Osteocyte (in vitro differentiated cells): ENCODE measurements at regions not wholly inside any gene's neighbourhood (a gene's known extent, or its start where the extent isn't known, plus 50 kb on each side); places are given as distances from the start of the nearest gene placed in this dataset.
A peak's percentile ranks its signal among the peaks of the same experiment; 100 is the strongest.

Experiments used
- DNase-seq: peaks from one replicate; pipeline ENCODE4 v3.0.0; 2021; ENCODE audit warnings: mixed read lengths; ENCODE audit not compliant: unreplicated experiment; ENCODE audit errors: extremely low spot score
- H3K27ac Mint-ChIP-seq: one replicate; pipeline ENCODE4 v1.8.0; 2021; ENCODE audit warnings: mild to moderate bottlenecking, mixed read lengths; ENCODE audit not compliant: unreplicated experiment
- H3K27me3 Mint-ChIP-seq: one replicate; pipeline ENCODE4 v1.8.0; 2021; ENCODE audit warnings: mixed read lengths; ENCODE audit not compliant: unreplicated experiment
- H3K36me3 Mint-ChIP-seq: one replicate; pipeline ENCODE4 v1.8.0; 2021; ENCODE audit warnings: mixed read lengths; ENCODE audit not compliant: unreplicated experiment
- H3K4me1 Mint-ChIP-seq: one replicate; pipeline ENCODE4 v1.8.0; 2021; ENCODE audit warnings: mixed read lengths; ENCODE audit not compliant: unreplicated experiment
- H3K4me3 Mint-ChIP-seq: one replicate; pipeline ENCODE4 v1.8.0; 2021; ENCODE audit warnings: mild to moderate bottlenecking, moderate library complexity, mixed read lengths; ENCODE audit not compliant: unreplicated experiment
- H3K9me3 Mint-ChIP-seq: one replicate; pipeline ENCODE4 v1.8.0; 2021; ENCODE audit warnings: mixed read lengths; ENCODE audit not compliant: unreplicated experiment
- CTCF ChIP-seq: fragments of 200-600 bp; sonication (generic); IDR thresholded peaks from 2 replicates; pipeline ENCODE4 v1.5.0; 2021; ENCODE audit warnings: antibody characterized with exemption, mild to moderate bottlenecking, moderate library complexity

GRCh38 chr6:104630955-104631354 lies 228.8 kb downstream of the HACE1 start:
- peak overlapping the region; percentile 78 for H3K27ac Mint-ChIP-seq
- no peak for DNase-seq
- peaks cover 4% of the 10 kb centered on the region for H3K36me3 Mint-ChIP-seq
- peaks cover 5% of the 10 kb centered on the region for H3K9me3 Mint-ChIP-seq
- H3K4me1 Mint-ChIP-seq: peaks cover 57% of the 10 kb centered on the region
- no peak for TF ChIP-seq CTCF
- no peaks in the 10 kb centered on the region for H3K27me3 Mint-ChIP-seq
- no peak overlapping the region for H3K4me3 Mint-ChIP-seq

GRCh38 chr6:104630522-104630921 lies 229.2 kb downstream of the HACE1 start:
- peak overlapping the region; percentile 78 for H3K27ac Mint-ChIP-seq
- H3K4me3 Mint-ChIP-seq: no peak overlapping the region
- no peak for DNase-seq
- no peaks in the 10 kb centered on the region for H3K27me3 Mint-ChIP-seq
- peaks cover 62% of the 10 kb centered on the region for H3K4me1 Mint-ChIP-seq
- peaks cover 5% of the 10 kb centered on the region for H3K9me3 Mint-ChIP-seq
- TF ChIP-seq CTCF: no peak
- H3K36me3 Mint-ChIP-seq: peaks cover 4% of the 10 kb centered on the region

GRCh38 chr6:104629826-104630225 lies 229.9 kb downstream of the HACE1 start:
- no peak for DNase-seq
- H3K9me3 Mint-ChIP-seq: peaks cover 5% of the 10 kb centered on the region
- no peak for TF ChIP-seq CTCF

GRCh38 chr6:104625536-104625935 lies 234.2 kb downstream of the HACE1 start:
- peaks cover 5% of the 10 kb centered on the region for H3K9me3 Mint-ChIP-seq
- no peak for TF ChIP-seq CTCF
- H3K36me3 Mint-ChIP-seq: no peaks in the 10 kb centered on the region
- H3K4me3 Mint-ChIP-seq: no peak overlapping the region
- H3K4me1 Mint-ChIP-seq: peaks cover 81% of the 10 kb centered on the region
- no peaks in the 10 kb centered on the region for H3K27me3 Mint-ChIP-seq
- DNase-seq: peak; percentile 89
- H3K27ac Mint-ChIP-seq: peak overlapping the region; percentile 95

More at GRCh38 chr6:104629826-104630225, 229.9 kb downstream of the HACE1 start:
- Mint-ChIP-seq H3K27ac (peak overlapping the region; percentile 78), H3K4me1 (peaks cover 67% of the 10 kb centered on the region), H3K4me3 (peak overlapping the region; percentile 22), H3K27me3 (no peaks in the 10 kb centered on the region), H3K36me3 (peaks cover 4% of the 10 kb centered on the region)

- Mint-ChIP-seq H3K27ac (peak overlapping the region; percentile 95), H3K36me3 (no peaks in the 10 kb centered on the region), H3K9me3 (peaks cover 5% of the 10 kb centered on the region), H3K4me3 (peak overlapping the region; percentile 49), H3K27me3 (no peaks in the 10 kb centered on the region), H3K4me1 (peaks cover 63% of the 10 kb centered on the region)
- DNase-seq: no peak
- TF ChIP-seq CTCF: peak; percentile 38
These were observed 236.5 kb downstream of the HACE1 start for GRCh38 chr6:104623052-104623690.
